ENCODE measurements at regions not wholly inside any gene's neighbourhood (a gene's known extent, or its start where the extent isn't known, plus 50 kb on each side); places are given as distances from the start of the nearest gene placed in this dataset.

GRCh38 chr6:90955246-90955645 lies 368.4 kb upstream of the MAP3K7 start:
- no peak for ATAC-seq
- intact Hi-C loops (cut with DNase I), result no loop called here
- WGBS, 2 donors, result 48 to 80% methylated on average over 3 of the region's 3 CpGs

DNA sequence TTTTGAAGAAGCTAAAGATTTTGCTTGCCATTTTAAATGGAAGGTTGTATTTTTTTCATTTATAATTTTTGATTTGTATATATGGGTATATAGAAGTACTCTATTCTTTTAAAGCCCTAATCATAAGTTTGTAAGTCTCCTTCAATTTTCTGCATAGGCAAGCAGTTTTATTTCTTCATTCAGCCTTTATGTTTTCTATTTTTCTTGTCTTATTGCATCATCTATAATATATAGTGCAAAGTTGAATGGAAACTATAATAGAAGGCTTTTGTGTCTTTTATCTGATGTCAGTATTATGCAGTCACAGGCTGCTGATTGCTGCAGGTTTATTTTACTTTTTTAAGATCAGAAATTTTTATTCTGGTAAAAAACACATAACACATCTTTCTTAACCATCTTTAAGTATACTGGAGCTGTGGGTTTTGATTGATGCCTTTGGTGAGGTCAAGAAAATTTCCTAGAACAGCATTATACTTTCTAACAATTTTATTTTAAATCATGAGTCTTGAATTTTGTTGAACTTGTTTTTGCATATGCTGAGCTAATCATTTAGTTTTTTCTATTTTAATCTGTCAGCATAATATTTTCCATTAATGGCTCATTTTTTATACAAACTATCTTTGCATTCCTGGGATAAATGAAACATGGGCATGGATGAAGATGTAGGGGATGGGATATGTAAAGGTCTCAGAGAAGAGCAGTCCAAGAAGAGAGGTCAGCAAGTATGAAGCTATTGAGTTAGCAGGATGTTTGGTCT lies 366.7 kb upstream of the MAP3K7 start:
- Histone ChIP-seq H3K4me3 (no peak overlapping the region), H3K27ac (no peak overlapping the region), H3K27me3 (no peaks in the 10 kb centered on the region), H3K9me3 (no peaks in the 10 kb centered on the region), H3K4me1 (no peaks in the 10 kb centered on the region), H3K36me3 (replicated peaks in 1 of 2; ENCODE audit: insufficient read depth in 1 of 2, low read depth in 2 of 2) (no peaks in the 10 kb centered on the region)
- intact Hi-C loops (cut with DNase I), result no loop called here
- DNase-seq (no peak), ATAC-seq (no peak)
- no peak for TF ChIP-seq POLR2A (IDR thresholded peaks at IDR 0.05)
- TF ChIP-seq, protein P1, sequence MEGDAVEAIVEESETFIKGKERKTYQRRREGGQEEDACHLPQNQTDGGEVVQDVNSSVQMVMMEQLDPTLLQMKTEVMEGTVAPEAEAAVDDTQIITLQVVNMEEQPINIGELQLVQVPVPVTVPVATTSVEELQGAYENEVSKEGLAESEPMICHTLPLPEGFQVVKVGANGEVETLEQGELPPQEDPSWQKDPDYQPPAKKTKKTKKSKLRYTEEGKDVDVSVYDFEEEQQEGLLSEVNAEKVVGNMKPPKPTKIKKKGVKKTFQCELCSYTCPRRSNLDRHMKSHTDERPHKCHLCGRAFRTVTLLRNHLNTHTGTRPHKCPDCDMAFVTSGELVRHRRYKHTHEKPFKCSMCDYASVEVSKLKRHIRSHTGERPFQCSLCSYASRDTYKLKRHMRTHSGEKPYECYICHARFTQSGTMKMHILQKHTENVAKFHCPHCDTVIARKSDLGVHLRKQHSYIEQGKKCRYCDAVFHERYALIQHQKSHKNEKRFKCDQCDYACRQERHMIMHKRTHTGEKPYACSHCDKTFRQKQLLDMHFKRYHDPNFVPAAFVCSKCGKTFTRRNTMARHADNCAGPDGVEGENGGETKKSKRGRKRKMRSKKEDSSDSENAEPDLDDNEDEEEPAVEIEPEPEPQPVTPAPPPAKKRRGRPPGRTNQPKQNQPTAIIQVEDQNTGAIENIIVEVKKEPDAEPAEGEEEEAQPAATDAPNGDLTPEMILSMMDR (IDR thresholded peaks at IDR 0.05), result no peak

More at GRCh38 chr6:90955246-90955645, 368.4 kb upstream of the MAP3K7 start:
- Histone ChIP-seq H3K27me3 (no peaks in the 10 kb centered on the region), H3K9me3 (no peaks in the 10 kb centered on the region), H3K4me1 (no peaks in the 10 kb centered on the region), H3K36me3 (replicated peaks in 1 of 2; ENCODE audit: insufficient read depth in 1 of 2, low read depth in 2 of 2) (no peaks in the 10 kb centered on the region), H3K4me3 (no peak overlapping the region), H3K27ac (no peak overlapping the region)
- DNase-seq, result no peak
- TF ChIP-seq, protein P1 (IDR thresholded peaks at IDR 0.05), result no peak
- TF ChIP-seq POLR2A (IDR thresholded peaks at IDR 0.05), result no peak

DNA sequence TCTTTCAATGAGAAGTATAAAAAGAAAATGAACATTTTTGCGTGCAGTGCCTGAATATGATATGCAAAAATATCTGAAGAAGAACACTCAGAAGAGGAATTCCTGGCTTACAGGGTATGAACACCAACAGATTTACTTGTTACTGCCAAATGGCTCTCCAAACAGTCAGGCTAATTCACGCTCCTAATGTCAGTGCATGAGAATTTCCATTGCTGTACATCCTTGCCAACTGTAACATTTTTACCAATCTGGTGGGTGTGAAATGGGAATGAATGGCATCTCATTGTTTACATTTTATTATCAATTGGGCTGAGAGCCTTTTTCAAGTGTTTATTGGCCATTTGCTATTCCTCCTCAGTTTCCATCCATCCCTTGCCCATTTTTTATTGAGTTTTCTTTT lies 365.3 kb upstream of the MAP3K7 start:
- H3K27ac ChIP-seq, result no peak overlapping the region
- 75 to 76% methylated on average over 2 of the region's 2 CpGs for WGBS, 2 donors
- DNase-seq (no peak), ATAC-seq (no peak)
- H3K27me3 ChIP-seq, result no peaks in the 10 kb centered on the region
- intact Hi-C loops (cut with DNase I), result no loop called here
- H3K4me1 ChIP-seq, result no peaks in the 10 kb centered on the region
- H3K36me3 ChIP-seq (replicated peaks in 1 of 2; ENCODE audit: insufficient read depth in 1 of 2, low read depth in 2 of 2), result no peaks in the 10 kb centered on the region
- no peaks in the 10 kb centered on the region for H3K9me3 ChIP-seq
- no peak overlapping the region for H3K4me3 ChIP-seq
- TF ChIP-seq, protein P1 (IDR thresholded peaks at IDR 0.05), result no peak

DNA sequence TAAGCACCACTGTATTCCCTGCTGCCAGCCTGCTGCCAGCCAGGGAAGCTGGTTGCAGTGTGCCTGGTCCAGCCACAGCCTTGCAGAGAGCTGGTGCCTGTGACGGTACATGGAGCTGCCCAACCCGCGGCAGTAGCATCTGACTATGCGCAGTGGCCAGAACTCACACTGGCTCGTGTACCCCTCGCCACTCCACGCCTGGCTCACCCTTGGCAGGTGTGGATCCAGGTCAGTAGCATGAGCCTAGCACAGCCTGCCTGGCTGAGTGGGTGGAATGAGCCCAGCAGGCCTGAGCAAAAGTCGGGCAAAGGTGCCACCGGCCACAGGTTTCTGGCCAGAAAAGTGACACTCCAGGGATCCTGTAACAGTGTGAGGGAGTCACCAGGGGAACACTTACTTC lies 361.7 kb upstream of the MAP3K7 start:
- ATAC-seq (no peak), DNase-seq (no peak)
- no peaks in the 10 kb centered on the region for H3K4me1 ChIP-seq
- 84% methylated on average over 9 of the region's 9 CpGs; no CpG with 5 or more reads in 1 of the 2 donors for WGBS, 2 donors
- no peak overlapping the region for H3K4me3 ChIP-seq
- H3K9me3 ChIP-seq, result no peaks in the 10 kb centered on the region
- TF ChIP-seq POLR2A (IDR thresholded peaks at IDR 0.05), result no peak
- TF ChIP-seq, protein P1 (IDR thresholded peaks at IDR 0.05), result no peak
- H3K27me3 ChIP-seq, result no peaks in the 10 kb centered on the region
- H3K27ac ChIP-seq, result no peak overlapping the region
- intact Hi-C loops (cut with DNase I), result no loop called here
- no peaks in the 10 kb centered on the region for H3K36me3 ChIP-seq (replicated peaks in 1 of 2; ENCODE audit: insufficient read depth in 1 of 2, low read depth in 2 of 2)

All from body of pancreas (tissue), 4 donors.